Chondrocyte (in vitro differentiated cells): ENCODE measurements at regions not wholly inside any gene's neighbourhood (a gene's known extent, or its start where the extent isn't known, plus 50 kb on each side); places are given as distances from the start of the nearest gene placed in this dataset.

Source experiments
- DNase-seq: peaks from one replicate; pipeline ENCODE4 v3.0.0; 2021; ENCODE audit warnings: mixed read lengths, low spot score
- H3K27ac Mint-ChIP-seq: one replicate; pipeline ENCODE4 v1.8.0; 2021; ENCODE audit warnings: mild to moderate bottlenecking, moderate library complexity, mixed read lengths; ENCODE audit not compliant: unreplicated experiment
- H3K27me3 Mint-ChIP-seq: 2 replicates; pipeline ENCODE4 v1.8.0; 2021; ENCODE audit warnings: low read depth, mixed read lengths
- H3K36me3 Mint-ChIP-seq: 2 replicates; pipeline ENCODE4 v1.8.0; 2021; ENCODE audit warnings: low read depth, mixed read lengths
- H3K4me1 Mint-ChIP-seq: 2 replicates; pipeline ENCODE4 v1.8.0; 2021; ENCODE audit warnings: low read depth, mild to moderate bottlenecking, mixed read lengths
- H3K4me3 Mint-ChIP-seq: one replicate; pipeline ENCODE4 v1.8.0; 2021; ENCODE audit warnings: mild to moderate bottlenecking, moderate library complexity, mixed read lengths; ENCODE audit not compliant: unreplicated experiment
- H3K9me3 Mint-ChIP-seq: 2 replicates; pipeline ENCODE4 v1.8.0; 2021; ENCODE audit warnings: low read depth, mixed read lengths
- CTCF ChIP-seq: fragments of 200-600 bp; sonication (generic); IDR thresholded peaks from 2 replicates; pipeline ENCODE4 v1.5.0; 2021; ENCODE audit warnings: antibody characterized with exemption, mild to moderate bottlenecking, moderate library complexity

- Mint-ChIP-seq H3K9me3 (peaks cover 8% of the 10 kb centered on the region), H3K4me1 (no peaks in the 10 kb centered on the region), H3K4me3 (no peak overlapping the region), H3K27ac (no peak overlapping the region), H3K27me3 (peaks cover 9% of the 10 kb centered on the region), H3K36me3 (no peaks in the 10 kb centered on the region)
- no peak for DNase-seq
- no peak for TF ChIP-seq CTCF
Observed at GRCh38 chr16:75837264-75837663, 111.0 kb upstream of the CPHXL start.

- no peak for DNase-seq
- Mint-ChIP-seq H3K4me3 (no peak overlapping the region), H3K36me3 (no peaks in the 10 kb centered on the region), H3K27me3 (peaks cover 9% of the 10 kb centered on the region), H3K9me3 (peaks cover 4% of the 10 kb centered on the region), H3K4me1 (no peaks in the 10 kb centered on the region), H3K27ac (no peak overlapping the region)
- no peak for TF ChIP-seq CTCF
Observed at GRCh38 chr16:75837681-75838080, 111.4 kb upstream of the CPHXL start.

GRCh38 chr16:75841517-75841916 is 115.2 kb upstream of the CPHXL start:
- Mint-ChIP-seq H3K4me3 (no peak overlapping the region), H3K9me3 (no peaks in the 10 kb centered on the region), H3K36me3 (no peaks in the 10 kb centered on the region), H3K27ac (no peak overlapping the region), H3K27me3 (peaks cover 17% of the 10 kb centered on the region), H3K4me1 (no peaks in the 10 kb centered on the region)
- TF ChIP-seq CTCF = no peak
- no peak for DNase-seq

GRCh38 chr16:75847172-75847571 is 120.9 kb upstream of the CPHXL start:
- Mint-ChIP-seq H3K4me3 (no peak overlapping the region), H3K27me3 (peaks cover 11% of the 10 kb centered on the region), H3K36me3 (no peaks in the 10 kb centered on the region), H3K27ac (no peak overlapping the region), H3K9me3 (peaks cover 2% of the 10 kb centered on the region), H3K4me1 (no peaks in the 10 kb centered on the region)
- no peak for DNase-seq
- TF ChIP-seq CTCF = no peak

- H3K4me1 Mint-ChIP-seq = no peaks in the 10 kb centered on the region
- no peak for DNase-seq
- peaks cover 2% of the 10 kb centered on the region for H3K9me3 Mint-ChIP-seq
Observed at GRCh38 chr16:75854152-75854551, 127.9 kb upstream of the CPHXL start.

More at GRCh38 chr16:75854152-75854551, 127.9 kb upstream of the CPHXL start:
- Mint-ChIP-seq H3K27ac (no peak overlapping the region), H3K36me3 (no peaks in the 10 kb centered on the region), H3K4me3 (no peak overlapping the region), H3K27me3 (peaks cover 12% of the 10 kb centered on the region)
- TF ChIP-seq CTCF = no peak
